Activated T-helper 2 cell treated with anti-CD3 and anti-CD28 coated beads, Interferon-gamma antibody, Interleukin-2, Interleukin-4, amounts not matched to agents 10 μg/mL and 5 μg/mL and 100 μg/mL, durations not matched to agents 14 hours and 24 hours and 36 hours (primary cell): ENCODE measurements at regions not wholly inside any gene's neighbourhood (a gene's known extent, or its start where the extent isn't known, plus 50 kb on each side); places are given as distances from the start of the nearest gene placed in this dataset.

Source experiments
- DNase-seq: peaks from one replicate; pipeline ENCODE4 v3.0.0; 2021; ENCODE audit warnings: low spot score
- H3K27ac Mint-ChIP-seq: one replicate; pipeline ENCODE4 v1.8.0; 2021; ENCODE audit warnings: mixed read lengths
- H3K27me3 Mint-ChIP-seq: one replicate; pipeline ENCODE4 v1.8.0; 2021; ENCODE audit warnings: low read depth, mixed read lengths
- H3K36me3 Mint-ChIP-seq: one replicate; pipeline ENCODE4 v1.8.0; 2021; ENCODE audit warnings: low read depth, mixed read lengths
- H3K4me1 Mint-ChIP-seq: one replicate; pipeline ENCODE4 v1.8.0; 2021; ENCODE audit warnings: low read depth, mixed read lengths
- H3K4me3 Mint-ChIP-seq: one replicate; pipeline ENCODE4 v1.8.0; 2021; ENCODE audit warnings: low read depth, mild to moderate bottlenecking, moderate library complexity, mixed read lengths
- H3K9me3 Mint-ChIP-seq: one replicate; pipeline ENCODE4 v1.8.0; 2021; ENCODE audit warnings: mixed read lengths
- intact Hi-C: fragments of 100-400 bp; cut with micrococcal nuclease; formaldehyde crosslinking; loops from one replicate; pipeline ENCODE4 v1.15.1; 2023

DNA sequence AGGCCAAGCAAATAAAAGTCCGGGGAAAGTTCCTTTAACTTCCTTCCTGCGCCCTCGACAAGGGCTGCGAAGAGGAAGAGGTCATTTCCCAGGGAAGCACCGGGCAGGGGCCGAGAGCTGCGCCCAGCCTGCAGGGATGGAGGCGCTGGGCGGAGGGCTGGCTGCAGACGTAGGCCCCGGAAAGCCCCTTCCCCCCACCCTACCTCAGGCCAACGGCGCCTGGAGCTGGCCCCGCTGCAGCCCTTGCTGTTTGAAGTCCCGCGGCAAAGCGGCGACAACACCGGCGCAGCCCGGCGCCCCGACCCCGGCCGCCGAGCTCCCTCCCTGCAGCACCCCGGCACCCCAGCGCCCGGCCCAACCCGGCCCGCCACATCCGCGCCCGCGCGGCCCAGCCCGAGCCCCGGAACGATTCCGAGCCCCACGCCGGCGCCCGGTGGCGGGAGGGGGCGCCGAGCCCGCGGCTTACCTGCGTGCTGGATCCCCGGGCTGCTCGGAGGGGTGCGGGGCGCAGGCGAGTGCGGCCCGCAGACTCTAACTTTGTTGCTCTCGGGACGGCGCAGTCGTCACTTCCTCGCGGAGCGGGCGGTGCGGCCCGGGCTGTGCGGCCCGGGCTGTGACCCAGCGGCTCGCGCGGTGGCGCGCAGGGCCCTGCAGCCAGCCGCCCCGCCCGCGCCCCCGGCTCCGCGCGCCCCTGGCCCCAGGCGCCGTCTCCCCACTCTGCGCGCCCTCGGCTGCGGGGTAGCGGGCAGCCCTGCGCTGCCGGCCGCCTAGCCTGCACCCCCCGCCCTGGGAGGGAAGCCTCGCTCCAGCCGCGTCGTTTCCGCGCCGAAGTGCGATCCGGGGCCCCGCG lies 64.8 kb upstream of the PTGR2 start:
- peaks cover 14% of the 10 kb centered on the region for H3K36me3 Mint-ChIP-seq
- H3K9me3 Mint-ChIP-seq, result no peaks in the 10 kb centered on the region
- DNase-seq, result peak; percentile 67
- intact Hi-C loops, result loop anchor here (1.0 to 5.0 kb wide), 9 partner anchors 17 to 99 kb away; partner anchors contain the start of genes PTGR2 and ZNF410
- H3K4me1 Mint-ChIP-seq, result peaks cover 61% of the 10 kb centered on the region
- H3K27ac Mint-ChIP-seq, result peak overlapping the region; percentile 99
- H3K27me3 Mint-ChIP-seq, result no peaks in the 10 kb centered on the region
- peak overlapping the region; percentile 95 for H3K4me3 Mint-ChIP-seq

DNA sequence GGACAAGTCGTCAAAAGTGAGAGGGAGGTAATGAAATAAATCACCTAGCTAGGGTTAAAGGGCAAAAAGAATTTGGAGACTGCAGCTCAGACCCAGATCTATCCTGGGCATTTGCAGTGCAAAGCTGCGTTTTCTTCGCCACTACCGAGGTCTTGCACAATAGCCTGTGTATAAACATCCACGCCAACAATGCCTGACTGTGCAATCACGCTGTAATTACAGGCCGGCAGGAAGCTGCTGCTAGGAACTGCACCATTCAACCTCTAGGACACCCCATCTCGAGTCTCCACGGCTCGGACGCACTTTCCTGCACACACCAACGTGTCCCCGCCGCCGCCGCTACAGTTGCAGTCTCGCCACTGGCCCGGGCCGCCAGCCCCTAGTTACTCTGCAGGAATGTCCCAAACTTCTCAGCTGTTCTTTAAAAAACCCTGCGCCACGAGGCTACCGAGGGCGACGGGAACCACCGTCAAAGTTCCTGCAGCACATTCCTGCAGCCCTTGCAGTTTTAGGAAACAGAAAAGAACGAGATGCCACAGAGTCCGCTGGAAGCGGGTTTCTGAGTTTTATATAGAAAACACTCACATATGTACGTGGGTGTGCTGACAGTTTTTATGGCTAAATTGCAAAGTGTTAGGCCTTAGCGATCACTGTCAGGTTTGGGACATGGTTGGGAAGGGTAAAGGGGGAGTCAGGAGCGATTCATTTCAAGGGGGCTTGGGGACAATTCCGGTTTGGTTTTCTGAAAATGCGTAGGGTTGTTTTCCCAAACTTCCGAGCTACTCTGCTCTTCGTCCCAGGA lies 65.6 kb upstream of the PTGR2 start:
- no peaks in the 10 kb centered on the region for H3K9me3 Mint-ChIP-seq
- intact Hi-C loops, result loop anchor here (1.0 to 5.0 kb wide), 6 partner anchors 11 to 73 kb away; partner anchors contain the start of gene PTGR2

DNA sequence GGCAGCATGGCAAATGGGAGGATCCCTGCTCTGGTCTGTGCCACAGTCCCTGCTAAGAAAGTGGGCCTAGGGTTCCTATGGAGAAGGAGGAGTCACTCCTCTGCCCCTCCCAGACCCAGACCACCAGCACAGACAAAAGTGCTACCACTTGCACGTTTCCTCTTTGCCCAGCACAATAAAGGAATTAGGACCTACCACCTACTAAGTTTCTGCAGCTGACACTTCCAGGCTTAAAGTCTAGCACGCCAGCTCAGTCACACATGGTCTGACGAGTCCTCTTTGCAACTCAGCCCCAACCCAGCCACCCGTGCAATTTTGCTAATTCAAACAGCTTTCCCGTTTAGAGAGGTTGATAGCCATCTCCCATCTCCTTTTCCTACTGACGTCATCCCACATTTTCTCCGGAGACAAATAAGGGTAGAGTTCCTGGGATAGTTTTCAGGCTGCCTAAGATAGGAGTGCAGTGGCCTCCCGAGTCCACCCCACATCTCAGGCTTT lies 66.2 kb upstream of the PTGR2 start:
- H3K36me3 Mint-ChIP-seq, result peaks cover 21% of the 10 kb centered on the region
- H3K27ac Mint-ChIP-seq, result peak overlapping the region; percentile 87
- H3K27me3 Mint-ChIP-seq, result no peaks in the 10 kb centered on the region
- DNase-seq, result no peak
- H3K9me3 Mint-ChIP-seq, result no peaks in the 10 kb centered on the region
- peak overlapping the region; percentile 88 for H3K4me3 Mint-ChIP-seq
- intact Hi-C loops, result loop anchor here (1.0 to 5.0 kb wide), 3 partner anchors 10 to 67 kb away; partner anchors contain the start of gene PTGR2
- peaks cover 64% of the 10 kb centered on the region for H3K4me1 Mint-ChIP-seq

More for the DNA sequence above, 65.6 kb upstream of the PTGR2 start:
- Mint-ChIP-seq H3K4me3 (peak overlapping the region; percentile 88), H3K36me3 (peaks cover 14% of the 10 kb centered on the region), H3K27me3 (no peaks in the 10 kb centered on the region), H3K27ac (peak overlapping the region; percentile 87), H3K4me1 (peaks cover 60% of the 10 kb centered on the region)
- peak; percentile 64 for DNase-seq

DNA sequence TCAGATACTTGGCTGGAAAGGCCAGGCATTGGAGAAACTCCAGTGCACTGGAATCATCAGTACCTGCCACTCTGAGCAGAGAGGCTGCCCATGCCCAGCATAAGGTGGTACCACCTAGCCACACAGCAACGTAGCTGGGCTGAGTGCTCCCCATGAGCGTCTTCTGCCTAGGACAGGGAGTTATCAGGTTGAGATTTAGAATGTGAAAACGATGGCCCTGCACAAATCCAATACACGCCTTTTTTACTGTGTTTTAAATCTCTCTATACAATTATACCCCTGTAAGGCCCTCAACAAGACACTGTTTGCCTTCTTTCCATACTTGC lies 66.7 kb upstream of the PTGR2 start:
- DNase-seq, result no peak
- Mint-ChIP-seq H3K27ac (peak overlapping the region; percentile 87), H3K4me1 (peaks cover 67% of the 10 kb centered on the region), H3K9me3 (no peaks in the 10 kb centered on the region), H3K27me3 (no peaks in the 10 kb centered on the region), H3K36me3 (peaks cover 25% of the 10 kb centered on the region), H3K4me3 (peak overlapping the region; percentile 88)
- intact Hi-C loops, result loop anchor here (1.0 to 5.0 kb wide), 3 partner anchors 10 to 67 kb away; partner anchors contain the start of gene PTGR2

DNA sequence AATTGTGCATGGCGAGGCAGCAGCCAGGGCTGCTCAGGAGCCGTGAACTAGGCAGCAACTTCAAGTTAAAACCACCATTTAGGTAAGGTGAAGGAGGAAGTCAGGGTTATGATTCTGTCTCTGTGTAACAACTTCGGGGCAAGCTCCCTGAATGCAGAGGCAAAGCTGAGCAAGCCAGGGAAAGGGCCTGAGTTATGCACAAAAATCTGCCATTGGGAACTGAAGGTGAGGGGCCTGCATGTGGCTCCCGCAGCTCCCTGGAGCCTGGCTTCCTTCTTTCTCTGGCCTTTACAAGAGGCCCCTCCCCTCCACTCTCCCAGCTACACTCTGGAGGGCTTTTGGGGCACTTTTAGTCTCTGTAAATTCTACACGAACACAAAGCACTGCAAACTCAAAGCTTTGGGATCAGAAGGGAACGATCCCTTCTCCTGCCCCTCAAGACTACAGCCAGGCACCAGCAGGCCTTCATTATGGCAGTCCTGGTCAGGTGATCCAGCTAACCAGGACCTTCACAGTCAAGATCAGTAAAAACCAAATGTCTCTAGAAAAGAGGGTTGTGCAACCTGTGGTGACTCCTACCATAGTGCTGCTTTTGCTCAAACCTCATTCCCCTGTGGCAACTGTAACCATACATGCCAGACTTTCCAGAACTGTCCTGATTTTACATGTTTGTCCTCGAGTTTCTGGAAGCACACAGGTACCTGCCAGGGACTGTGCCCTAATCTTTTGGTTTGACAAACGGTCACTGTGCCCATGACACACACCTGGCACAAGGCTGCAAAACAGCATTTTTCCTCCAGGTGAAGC lies 67.2 kb upstream of the PTGR2 start:
- no peak for DNase-seq
- peak overlapping the region; percentile 88 for H3K4me3 Mint-ChIP-seq
- H3K4me1 Mint-ChIP-seq, result peaks cover 65% of the 10 kb centered on the region
- H3K27ac Mint-ChIP-seq, result peak overlapping the region; percentile 86
- H3K27me3 Mint-ChIP-seq, result no peaks in the 10 kb centered on the region
- H3K9me3 Mint-ChIP-seq, result no peaks in the 10 kb centered on the region
- intact Hi-C loops, result no loop called here
- peaks cover 25% of the 10 kb centered on the region for H3K36me3 Mint-ChIP-seq

DNA sequence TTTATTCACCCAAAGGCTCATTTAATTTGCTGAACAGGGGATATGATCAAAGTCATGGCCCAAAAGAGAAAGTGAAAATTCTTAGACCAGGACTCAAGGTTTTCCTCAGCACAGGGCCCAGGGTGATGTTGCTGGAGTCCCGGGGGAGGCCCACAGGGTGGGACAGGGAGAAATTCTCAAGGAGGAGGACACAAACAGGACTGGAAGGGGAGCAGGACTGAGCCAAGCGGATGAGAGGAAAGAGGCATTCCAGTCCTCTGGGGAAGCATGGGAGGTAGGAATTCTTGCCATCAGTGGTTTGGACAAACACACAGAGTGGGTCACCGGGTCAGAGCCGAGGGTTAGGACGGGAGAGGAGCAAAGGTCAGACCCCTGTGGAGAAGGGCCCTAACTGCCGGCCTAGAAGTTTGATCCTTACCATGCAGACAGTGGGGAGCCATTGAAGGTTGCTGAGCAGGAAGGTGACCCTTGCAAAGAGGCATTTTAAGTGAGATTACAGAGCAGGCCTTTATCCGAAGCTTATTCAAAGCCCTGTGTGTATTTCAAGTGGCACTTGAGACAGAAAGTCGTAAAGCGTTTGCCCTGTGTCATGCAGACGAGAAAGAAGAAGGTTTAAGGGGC lies 68.4 kb upstream of the PTGR2 start:
- no peaks in the 10 kb centered on the region for H3K9me3 Mint-ChIP-seq
- DNase-seq, result no peak
- no peaks in the 10 kb centered on the region for H3K27me3 Mint-ChIP-seq
- intact Hi-C loops, result no loop called here
- peak overlapping the region; percentile 70 for H3K4me3 Mint-ChIP-seq
- peak overlapping the region; percentile 86 for H3K27ac Mint-ChIP-seq
- H3K36me3 Mint-ChIP-seq, result peaks cover 28% of the 10 kb centered on the region
- H3K4me1 Mint-ChIP-seq, result peaks cover 60% of the 10 kb centered on the region

DNA sequence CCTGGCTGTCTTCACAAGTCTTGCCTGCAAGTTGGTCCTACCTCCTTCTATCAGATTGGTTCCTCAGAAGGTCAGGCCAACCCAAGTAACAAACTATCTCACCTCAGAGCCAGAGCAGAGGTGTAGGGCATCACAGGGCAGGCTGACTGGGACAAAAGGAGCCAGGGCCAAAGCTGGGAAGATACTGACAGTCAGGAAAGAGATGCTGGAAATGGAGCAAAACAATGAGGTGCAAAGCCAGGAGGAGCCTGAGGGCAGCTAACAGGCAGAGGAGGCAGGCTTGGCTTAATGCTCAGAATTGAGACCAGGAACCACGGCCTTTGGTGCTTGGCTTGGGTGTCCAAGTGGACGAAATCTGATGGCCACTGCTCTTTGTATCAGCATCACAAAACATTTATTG lies 68.4 kb upstream of the PNMA1 start:
- Mint-ChIP-seq H3K36me3 (peaks cover 28% of the 10 kb centered on the region), H3K4me3 (peak overlapping the region; percentile 70), H3K27ac (peak overlapping the region; percentile 86), H3K4me1 (peaks cover 59% of the 10 kb centered on the region), H3K27me3 (no peaks in the 10 kb centered on the region), H3K9me3 (no peaks in the 10 kb centered on the region)
- intact Hi-C loops, result no loop called here
- DNase-seq, result no peak

DNA sequence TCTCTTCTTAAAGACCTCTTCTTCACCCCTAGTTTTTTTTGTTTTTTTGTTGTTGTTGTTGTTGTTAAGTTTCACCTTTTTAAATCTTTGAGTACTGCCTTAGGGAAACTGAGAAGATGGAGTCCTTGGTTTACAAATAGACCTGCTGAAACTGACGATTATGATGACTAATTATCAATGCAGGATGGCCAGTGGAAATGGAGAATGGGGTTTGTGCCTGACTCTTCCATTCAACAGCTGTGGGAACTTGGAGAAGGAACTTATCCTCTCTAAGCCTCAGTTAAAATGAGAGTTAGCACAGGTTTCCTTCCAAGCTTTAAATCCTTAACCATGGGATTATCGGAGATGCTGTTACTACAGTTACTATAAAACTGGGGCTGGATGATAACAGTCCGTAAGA lies 66.7 kb upstream of the PNMA1 start:
- DNase-seq, result no peak
- H3K4me3 Mint-ChIP-seq, result no peak overlapping the region
- no peak overlapping the region for H3K27ac Mint-ChIP-seq
- no peaks in the 10 kb centered on the region for H3K27me3 Mint-ChIP-seq
- H3K4me1 Mint-ChIP-seq, result peaks cover 60% of the 10 kb centered on the region
- intact Hi-C loops, result no loop called here
- peaks cover 24% of the 10 kb centered on the region for H3K36me3 Mint-ChIP-seq
- no peaks in the 10 kb centered on the region for H3K9me3 Mint-ChIP-seq

DNA sequence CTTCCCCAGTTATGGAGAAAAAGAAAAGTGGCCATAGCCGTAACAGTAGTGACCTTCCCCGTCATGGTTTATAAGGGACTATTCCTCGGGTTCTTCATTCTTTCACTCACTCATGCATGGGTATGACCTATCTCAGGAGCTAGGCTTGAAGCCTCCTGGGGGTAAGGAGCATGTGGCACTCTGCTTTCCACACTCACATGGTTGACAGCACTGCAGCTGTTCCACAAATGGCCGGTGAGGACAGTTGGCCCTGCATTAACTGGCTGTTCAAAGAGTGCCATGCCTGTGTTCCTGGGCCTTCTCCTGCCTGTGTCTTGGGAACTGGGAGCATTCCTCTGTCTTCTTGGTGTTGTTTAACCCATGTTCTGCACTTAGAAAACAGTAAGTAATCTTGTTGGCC lies 66.2 kb upstream of the PNMA1 start:
- intact Hi-C loops, result no loop called here
- H3K4me1 Mint-ChIP-seq, result peaks cover 58% of the 10 kb centered on the region
- no peak for DNase-seq
- peaks cover 24% of the 10 kb centered on the region for H3K36me3 Mint-ChIP-seq
- no peaks in the 10 kb centered on the region for H3K27me3 Mint-ChIP-seq
- no peaks in the 10 kb centered on the region for H3K9me3 Mint-ChIP-seq
- no peak overlapping the region for H3K4me3 Mint-ChIP-seq
- no peak overlapping the region for H3K27ac Mint-ChIP-seq

DNA sequence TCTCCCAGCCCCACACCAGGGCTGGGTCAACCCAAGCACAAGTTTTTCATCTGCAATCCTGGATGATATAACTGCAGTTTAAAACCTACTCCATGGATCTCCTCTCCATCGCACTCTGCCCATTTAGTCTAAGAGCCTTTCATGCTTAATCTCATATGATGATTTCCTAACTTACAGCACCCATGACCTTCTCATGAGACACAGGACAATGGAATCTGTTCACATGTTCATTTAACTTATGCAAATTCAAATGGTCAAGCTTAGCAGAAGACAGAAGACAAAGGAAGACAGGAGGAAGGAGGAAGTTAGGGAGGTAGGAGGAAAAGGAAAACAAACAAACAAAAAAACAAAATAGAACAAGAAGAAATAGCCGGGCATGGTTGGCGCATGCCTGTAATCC lies 64.6 kb upstream of the PNMA1 start:
- H3K36me3 Mint-ChIP-seq, result peaks cover 24% of the 10 kb centered on the region
- peaks cover 55% of the 10 kb centered on the region for H3K4me1 Mint-ChIP-seq
- H3K27me3 Mint-ChIP-seq, result no peaks in the 10 kb centered on the region
- H3K9me3 Mint-ChIP-seq, result no peaks in the 10 kb centered on the region
- H3K27ac Mint-ChIP-seq, result no peak overlapping the region
- H3K4me3 Mint-ChIP-seq, result no peak overlapping the region
- intact Hi-C loops, result no loop called here
- DNase-seq, result no peak

DNA sequence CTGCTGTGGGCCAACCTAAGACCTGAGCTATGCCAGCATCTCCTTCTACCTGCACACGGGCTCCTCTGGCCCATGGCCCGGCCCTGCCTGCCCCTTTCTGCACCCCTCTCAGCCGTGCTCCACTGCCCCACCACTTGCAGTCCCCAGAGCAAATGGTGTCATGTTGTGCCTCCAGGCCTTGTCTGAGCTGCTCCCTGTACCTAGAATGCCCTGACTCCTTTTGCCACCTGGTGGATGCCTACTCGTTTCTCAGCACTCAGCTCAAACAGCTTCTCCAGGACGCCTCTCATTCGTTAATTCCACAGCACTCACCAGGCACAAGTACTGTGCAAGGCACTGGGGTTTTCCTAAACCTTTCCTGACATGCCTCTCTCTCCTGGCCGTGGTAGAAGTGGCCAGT lies 63.2 kb upstream of the PNMA1 start:
- H3K4me1 Mint-ChIP-seq, result peaks cover 49% of the 10 kb centered on the region
- peak overlapping the region; percentile 11 for H3K27ac Mint-ChIP-seq
- no peak for DNase-seq
- H3K27me3 Mint-ChIP-seq, result no peaks in the 10 kb centered on the region
- H3K4me3 Mint-ChIP-seq, result no peak overlapping the region
- peaks cover 17% of the 10 kb centered on the region for H3K36me3 Mint-ChIP-seq
- intact Hi-C loops, result no loop called here
- no peaks in the 10 kb centered on the region for H3K9me3 Mint-ChIP-seq

DNA sequence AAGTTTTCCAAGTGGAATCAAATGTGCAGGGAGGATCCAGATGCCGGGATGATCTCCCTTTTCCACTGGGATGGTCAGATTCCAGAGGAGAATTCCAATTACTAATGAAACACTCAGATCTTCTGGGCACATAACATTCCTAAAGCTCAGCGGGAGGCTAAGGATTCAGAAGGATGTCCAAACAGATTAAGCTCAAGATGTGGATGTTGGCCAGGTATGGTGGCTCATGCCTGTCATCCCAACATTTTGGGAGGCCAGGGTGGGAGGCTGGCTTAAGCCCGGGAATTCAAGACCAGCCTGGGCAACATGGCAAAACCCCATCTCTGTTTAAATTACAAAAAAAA lies 62.0 kb upstream of the PNMA1 start:
- H3K27me3 Mint-ChIP-seq, result no peaks in the 10 kb centered on the region
- H3K4me1 Mint-ChIP-seq, result peaks cover 61% of the 10 kb centered on the region
- intact Hi-C loops, result no loop called here
- H3K27ac Mint-ChIP-seq, result no peak overlapping the region
- H3K36me3 Mint-ChIP-seq, result peaks cover 18% of the 10 kb centered on the region
- no peak for DNase-seq
- no peak overlapping the region for H3K4me3 Mint-ChIP-seq
- no peaks in the 10 kb centered on the region for H3K9me3 Mint-ChIP-seq
